ENCODE measurements at regions not wholly inside any gene's neighbourhood (a gene's known extent, or its start where the extent isn't known, plus 50 kb on each side); places are given as distances from the start of the nearest gene placed in this dataset.

DNA sequence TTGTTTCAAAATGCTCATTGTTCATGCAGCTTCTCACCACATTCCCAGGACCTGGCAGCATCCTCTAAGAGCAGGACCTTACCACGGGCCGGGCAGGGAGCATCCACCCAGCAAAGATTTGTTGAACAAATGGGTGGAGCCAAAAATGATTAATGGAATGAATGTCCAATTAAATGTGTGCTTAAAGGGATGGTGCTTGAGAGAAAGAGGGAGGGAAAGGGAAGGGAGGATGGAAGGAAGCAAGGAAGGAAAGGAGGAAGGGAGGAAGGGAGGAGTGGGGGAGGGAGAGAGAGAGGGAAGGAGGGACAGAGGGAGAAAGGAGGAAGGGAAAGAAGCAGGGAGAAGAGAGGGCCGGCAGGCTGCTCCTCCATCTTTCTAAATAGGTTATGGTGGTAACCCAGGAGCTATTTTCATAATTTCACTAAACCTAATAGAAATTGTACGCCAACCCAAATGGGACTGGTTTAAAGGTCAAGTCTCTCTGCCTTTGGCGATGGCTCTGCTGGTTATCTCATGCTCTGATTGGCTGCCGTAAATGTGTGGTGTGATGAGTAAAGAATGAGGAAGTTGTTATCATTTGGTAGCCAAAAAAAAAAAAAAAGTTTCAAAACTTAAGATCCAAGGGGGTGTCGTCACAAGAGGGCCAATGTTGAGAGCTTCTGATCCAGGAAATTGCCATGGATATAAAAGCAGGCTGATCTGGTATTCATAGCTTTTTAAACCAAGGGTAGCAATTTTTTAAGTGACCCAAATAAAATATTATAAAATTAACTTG lies 126.7 kb upstream of the FOXF1 start:
- no peak for FAIRE-seq
- no peak for DNase-seq (ENCODE audit: insufficient read length, low spot score)

- no peak for DNase-seq (ENCODE audit: insufficient read length, low spot score)
- no peak for FAIRE-seq
Observed at GRCh38 chr16:86384263-86384649, 126.1 kb upstream of the FOXF1 start.

GRCh38 chr16:86384980-86385379 lies 125.3 kb upstream of the FOXF1 start:
- FAIRE-seq = no peak
- no peak for DNase-seq (ENCODE audit: insufficient read length, low spot score)

DNA sequence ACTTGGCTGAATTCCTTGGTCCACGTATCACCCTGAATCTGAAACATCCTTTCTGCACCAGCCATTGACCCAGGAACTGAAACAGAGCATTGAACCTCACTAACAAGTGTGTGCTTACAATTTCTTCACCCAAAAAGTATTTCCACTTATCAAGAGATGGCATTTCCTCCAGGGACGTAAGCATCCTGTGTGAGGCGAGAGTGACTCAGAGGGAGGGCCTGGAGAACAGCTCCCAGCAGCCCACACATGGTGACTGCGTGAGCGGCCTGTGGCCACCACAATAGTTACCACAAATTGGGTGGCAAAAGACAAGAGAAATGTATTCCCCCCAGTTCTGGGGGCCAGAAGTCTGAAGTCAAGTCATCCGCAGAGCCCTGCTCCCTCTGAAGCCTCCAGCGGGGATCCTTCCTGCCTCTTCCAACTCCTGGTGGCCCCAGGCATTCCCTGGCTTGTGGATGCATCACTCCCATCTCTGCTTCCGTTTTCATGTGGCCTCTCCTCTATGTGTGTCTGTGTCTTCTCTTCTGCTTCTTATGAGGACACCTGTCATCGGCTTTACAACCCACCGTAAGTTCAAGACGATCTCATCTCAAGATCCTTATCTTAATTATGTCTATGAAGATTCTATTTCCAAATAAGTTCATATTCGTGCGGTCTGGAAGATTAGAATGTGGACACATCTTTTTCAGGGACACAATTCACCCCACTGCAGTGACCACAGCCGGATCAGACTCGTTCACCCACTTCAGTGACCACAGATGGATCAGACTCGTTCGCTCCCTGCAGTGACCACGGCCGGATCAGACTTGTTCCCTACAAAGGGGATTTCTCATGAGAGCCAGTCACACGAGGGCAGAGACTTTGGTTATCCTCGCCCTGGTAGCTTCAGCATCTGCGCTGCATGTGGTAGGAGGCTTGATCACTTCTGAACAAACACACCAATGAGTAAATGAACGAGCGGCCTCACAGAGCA lies 122.6 kb upstream of the FOXF1 start:
- FAIRE-seq = peak; percentile 95
- DNase-seq (ENCODE audit: insufficient read length, low spot score) = peak; percentile 95

GRCh38 chr16:86388976-86389375 lies 121.4 kb upstream of the FOXF1 start:
- no peak for DNase-seq (ENCODE audit: insufficient read length, low spot score)
- FAIRE-seq = no peak

GRCh38 chr16:86389566-86390328 lies 120.6 kb upstream of the FOXF1 start:
- DNase-seq (ENCODE audit: insufficient read length, low spot score) = no peak
- FAIRE-seq = no peak

GRCh38 chr16:86390335-86390734 lies 120.0 kb upstream of the FOXF1 start:
- no peak for FAIRE-seq
- no peak for DNase-seq (ENCODE audit: insufficient read length, low spot score)

GRCh38 chr16:86391486-86391885 lies 118.8 kb upstream of the FOXF1 start:
- FAIRE-seq = no peak
- DNase-seq (ENCODE audit: insufficient read length, low spot score) = no peak

DNA sequence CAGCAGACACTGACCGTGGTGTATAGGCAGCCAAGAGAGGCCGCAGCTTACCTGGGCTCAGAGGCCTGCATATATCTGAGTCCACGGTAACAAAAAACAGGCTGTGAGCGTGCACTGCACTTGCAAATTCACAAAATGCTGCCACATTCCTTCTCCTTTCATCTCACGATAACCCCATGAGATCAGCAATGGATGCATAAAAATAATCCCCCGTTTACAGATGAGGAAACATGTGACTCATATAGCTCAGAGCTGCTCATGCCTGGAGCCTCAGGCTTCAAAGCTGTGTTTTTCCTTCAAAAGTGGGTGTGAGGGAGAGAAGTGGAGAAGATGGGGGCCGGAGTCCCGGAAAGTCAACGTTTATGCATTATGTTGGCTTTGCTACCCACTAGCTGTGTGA lies 118.3 kb upstream of the FOXF1 start:
- peak; percentile 41 for DNase-seq (ENCODE audit: insufficient read length, low spot score)
- FAIRE-seq = peak; percentile 4

DNA sequence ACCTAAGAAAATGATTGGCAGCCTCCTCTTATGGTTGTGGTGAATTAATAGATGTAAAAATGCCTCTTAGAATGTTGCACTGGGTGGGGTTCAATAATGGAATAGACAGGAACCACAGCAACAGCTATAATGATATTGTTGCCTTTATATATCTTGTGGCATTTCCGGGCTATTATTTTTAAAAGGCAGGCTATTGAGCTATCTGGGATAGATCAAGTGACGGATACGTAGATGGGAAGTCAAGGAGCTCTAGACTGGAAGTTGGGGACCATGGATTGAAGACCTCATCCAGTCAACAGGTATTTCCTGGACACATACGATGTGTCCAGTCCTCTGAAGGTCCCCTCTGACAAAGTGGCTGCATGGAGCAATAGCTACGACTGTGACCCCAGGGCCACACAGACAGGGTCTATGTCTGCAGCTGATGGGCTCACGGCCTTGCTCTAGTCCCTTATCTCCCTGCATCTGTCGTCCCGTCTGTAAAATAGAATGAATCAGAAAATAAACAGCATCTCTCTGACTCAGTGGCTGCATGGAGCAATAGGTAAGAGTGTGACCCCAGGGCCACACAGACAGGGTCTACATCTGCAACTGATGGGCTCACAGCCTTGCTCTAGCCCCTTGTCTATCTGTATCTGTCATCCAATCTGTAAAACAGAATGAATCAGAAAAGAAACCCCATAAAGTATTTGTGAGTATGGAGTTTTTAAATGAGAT lies 117.7 kb upstream of the FOXF1 start:
- FAIRE-seq (no peak), DNase-seq (ENCODE audit: insufficient read length, low spot score) (no peak)

GRCh38 chr16:86393907-86394626 lies 116.3 kb upstream of the FOXF1 start:
- FAIRE-seq (peak; percentile 97), DNase-seq (ENCODE audit: insufficient read length, low spot score) (no peak)

- FAIRE-seq (no peak), DNase-seq (ENCODE audit: insufficient read length, low spot score) (no peak)
Observed at GRCh38 chr16:86395477-86395876, 114.8 kb upstream of the FOXF1 start.

DNA sequence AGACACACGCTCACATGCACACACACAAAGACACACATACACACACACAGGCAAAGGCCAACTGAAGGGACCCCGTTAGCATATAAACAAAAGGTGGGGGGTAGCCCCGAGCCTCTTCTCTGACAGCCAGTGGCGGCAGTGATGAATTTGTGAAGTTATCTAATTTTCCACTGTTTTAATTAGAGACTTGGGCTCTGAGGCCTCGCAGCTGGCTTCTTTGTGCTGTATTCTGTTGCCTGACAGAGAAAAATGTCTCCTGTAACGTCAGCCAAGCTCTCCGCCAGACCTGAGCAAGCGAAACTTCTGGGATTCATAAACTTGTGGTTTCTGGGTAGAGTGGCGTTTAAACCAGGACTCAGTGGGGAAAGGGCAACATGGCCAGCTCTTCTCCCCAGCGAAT lies 113.9 kb upstream of the FOXF1 start:
- FAIRE-seq (no peak), DNase-seq (ENCODE audit: insufficient read length, low spot score) (no peak)

DNA sequence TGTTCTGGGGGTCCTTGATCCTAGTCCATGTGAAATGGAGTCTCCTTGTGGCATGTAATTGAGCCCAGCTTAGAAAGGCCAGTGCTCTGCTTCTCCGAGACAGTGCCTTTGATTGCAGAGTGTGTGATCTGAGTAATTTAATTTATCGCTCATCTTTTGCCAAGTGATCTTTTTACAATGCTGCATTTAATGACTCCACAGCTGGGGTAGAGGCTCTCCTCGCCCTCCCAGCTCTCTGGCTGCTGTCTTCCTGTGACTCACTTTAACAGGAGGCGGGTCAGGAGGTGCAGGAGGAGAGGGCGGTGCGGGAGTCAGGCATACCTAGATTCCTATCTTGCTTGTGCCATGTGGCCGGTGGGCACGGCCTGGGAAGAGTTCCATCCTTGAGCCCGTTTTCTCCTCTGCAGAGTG lies 113.4 kb upstream of the FOXF1 start:
- FAIRE-seq (peak; percentile 93), DNase-seq (ENCODE audit: insufficient read length, low spot score) (peak; percentile 88)

DNA sequence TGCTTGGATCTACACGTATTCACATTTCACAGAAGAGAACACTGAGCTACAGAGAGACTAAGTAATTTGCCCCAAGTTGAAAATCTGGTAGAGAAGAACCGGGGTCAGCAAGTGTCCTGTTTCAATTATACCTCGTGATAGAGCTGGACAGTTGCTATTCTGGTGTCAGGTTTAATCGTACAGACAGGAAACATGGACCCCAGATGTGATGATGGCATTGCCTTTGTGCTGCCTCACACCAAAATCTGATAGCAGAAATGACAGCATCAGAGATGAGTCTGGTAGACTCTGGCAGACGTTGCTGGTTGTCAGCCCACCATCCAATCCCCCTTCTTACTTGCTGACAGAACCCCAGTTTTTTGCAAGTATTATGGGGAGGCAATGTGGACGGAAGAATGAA lies 112.1 kb upstream of the FOXF1 start:
- DNase-seq (ENCODE audit: insufficient read length, low spot score) (no peak), FAIRE-seq (no peak)

DNA sequence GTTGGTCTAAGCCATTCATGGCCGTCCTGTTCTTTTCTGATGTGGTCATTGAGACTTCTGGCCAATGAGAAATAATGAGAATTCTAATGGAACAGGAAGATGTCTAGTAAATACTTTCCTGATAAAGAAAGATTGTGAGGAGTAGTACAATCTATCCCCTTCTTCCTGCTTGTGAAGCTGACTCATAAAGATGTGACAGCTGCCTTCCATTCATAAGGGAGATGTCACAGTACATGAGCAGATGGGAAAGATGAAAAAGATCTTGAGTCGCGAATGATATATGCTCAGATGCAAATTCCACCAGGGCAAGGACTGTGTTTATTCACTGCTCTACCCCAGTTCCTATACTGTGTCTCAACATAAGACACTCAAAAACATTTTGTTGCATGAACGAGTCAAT lies 111.7 kb upstream of the FOXF1 start:
- DNase-seq (ENCODE audit: insufficient read length, low spot score) (peak; percentile 42), FAIRE-seq (peak; percentile 92)

DNA sequence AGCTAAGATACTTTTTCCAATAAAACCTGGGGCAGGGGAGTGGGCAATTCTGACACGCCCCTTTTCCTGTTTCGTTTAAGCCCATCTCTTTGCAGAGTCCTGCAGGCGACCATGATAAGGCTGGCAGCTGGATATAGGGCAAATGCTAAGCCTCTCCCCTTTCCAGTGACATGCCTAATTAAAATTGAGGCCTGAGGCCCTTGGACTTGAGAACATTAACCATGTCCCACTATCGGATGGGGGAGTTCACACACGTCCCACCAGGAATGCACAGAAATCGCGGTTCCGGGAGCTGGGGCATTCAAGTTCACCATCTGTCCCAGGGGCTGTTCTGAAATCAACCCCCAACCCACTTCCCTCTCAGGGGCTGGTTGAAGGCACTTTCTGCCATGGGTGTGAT lies 109.2 kb upstream of the FOXF1 start:
- no peak for DNase-seq (ENCODE audit: insufficient read length, low spot score)
- FAIRE-seq = no peak

GRCh38 chr16:86403085-86403484 lies 107.2 kb upstream of the FOXF1 start:
- DNase-seq (ENCODE audit: insufficient read length, low spot score) (no peak), FAIRE-seq (no peak)

DNA sequence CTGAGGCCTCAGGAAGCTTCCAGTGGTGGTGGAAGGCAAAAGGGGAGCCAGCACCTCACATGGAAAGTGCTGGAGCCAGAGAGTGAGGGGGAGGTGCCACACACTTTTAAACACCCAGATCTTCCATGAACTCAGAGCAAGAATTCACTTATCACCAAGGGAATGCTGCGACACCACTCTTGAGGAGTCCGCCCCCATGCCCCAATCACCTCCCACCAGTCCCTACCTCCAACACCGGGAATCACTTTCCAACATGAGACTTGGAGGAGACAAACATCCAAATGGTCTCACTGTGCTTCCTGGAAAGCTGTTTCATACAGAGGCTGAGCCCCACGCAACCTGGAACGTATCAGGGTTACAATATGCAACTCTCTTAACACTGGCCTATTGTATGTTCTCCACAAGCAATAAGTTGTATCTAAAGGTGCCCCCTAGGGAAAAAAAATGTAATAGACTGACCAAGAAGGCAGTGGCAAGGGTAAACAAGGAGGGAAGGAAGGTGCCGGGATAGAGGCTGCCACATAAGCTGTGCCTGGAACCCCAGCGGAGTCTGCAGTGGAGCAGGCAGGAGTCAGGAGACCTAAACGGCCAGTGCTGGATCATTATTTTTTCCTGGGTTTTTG lies 106.7 kb upstream of the FOXF1 start:
- no peak for DNase-seq (ENCODE audit: insufficient read length, low spot score)
- no peak for FAIRE-seq
